Tibial artery (tissue), 4 donors: ENCODE measurements at regions not wholly inside any gene's neighbourhood (a gene's known extent, or its start where the extent isn't known, plus 50 kb on each side); places are given as distances from the start of the nearest gene placed in this dataset.

Experiments used
- DNase-seq, 2 donors: peaks; one replicate each; pipeline ENCODE4 v3.0.0-alpha.2; 2019
- H3K27ac ChIP-seq, 2 donors: fragments of 200-600 bp; sonication (generic) in 1 of 2; 1 replicate in 1 of 2; 2 replicates in 1 of 2; pipeline ENCODE4 v1.5.1; 2018 to 2019; ENCODE audit warnings: mild to moderate bottlenecking in 1 of 2
- H3K27me3 ChIP-seq, 2 donors: fragments of 200-600 bp; sonication (generic) in 1 of 2; one replicate each; pipeline versions ENCODE4 v1.5.1 to v1.6.0; 2016 to 2019
- H3K36me3 ChIP-seq, 3 donors: fragments of 200-600 bp; sonication (generic) in 2 of 3; one replicate each; pipeline ENCODE4 v1.5.1; 2016 to 2019; ENCODE audit warnings: mild to moderate bottlenecking in 2 of 3
- H3K4me1 ChIP-seq, 4 donors: fragments of 200-600 bp; sonication (generic) in 2 of 4; 1 replicate in 3 of 4; 2 replicates in 1 of 4; pipeline ENCODE4 v1.5.1; 2016 to 2019
- H3K4me3 ChIP-seq, 2 donors: fragments of 200-600 bp; sonication (generic) in 1 of 2; 1 replicate in 1 of 2; 2 replicates in 1 of 2; pipeline ENCODE4 v1.5.1; 2018 to 2019; ENCODE audit warnings: mild to moderate bottlenecking in 2 of 2
- H3K9me3 ChIP-seq, 3 donors: fragments of 200-600 bp; sonication (generic) in 1 of 3; one replicate each; pipeline ENCODE4 v1.5.1; 2016 to 2019
- intact Hi-C: fragments of 100-400 bp; cut with DNase I; formaldehyde crosslinking; loops from one replicate; pipeline ENCODE4 v1.15.0; 2023; ENCODE audit warnings: low total_unique reads
- TF ChIP-seq, protein P1 (sequence below), 2 experiments: fragments of 200-600 bp in 1 of 2; fragments of 450-650 bp in 1 of 2; IDR thresholded peaks; one replicate each; pipeline ENCODE4 v1.5.1; 2017 to 2019; ENCODE audit warnings: antibody characterized with exemption in 2 of 2, mild to moderate bottlenecking in 1 of 2, moderate library complexity in 1 of 2

DNA sequence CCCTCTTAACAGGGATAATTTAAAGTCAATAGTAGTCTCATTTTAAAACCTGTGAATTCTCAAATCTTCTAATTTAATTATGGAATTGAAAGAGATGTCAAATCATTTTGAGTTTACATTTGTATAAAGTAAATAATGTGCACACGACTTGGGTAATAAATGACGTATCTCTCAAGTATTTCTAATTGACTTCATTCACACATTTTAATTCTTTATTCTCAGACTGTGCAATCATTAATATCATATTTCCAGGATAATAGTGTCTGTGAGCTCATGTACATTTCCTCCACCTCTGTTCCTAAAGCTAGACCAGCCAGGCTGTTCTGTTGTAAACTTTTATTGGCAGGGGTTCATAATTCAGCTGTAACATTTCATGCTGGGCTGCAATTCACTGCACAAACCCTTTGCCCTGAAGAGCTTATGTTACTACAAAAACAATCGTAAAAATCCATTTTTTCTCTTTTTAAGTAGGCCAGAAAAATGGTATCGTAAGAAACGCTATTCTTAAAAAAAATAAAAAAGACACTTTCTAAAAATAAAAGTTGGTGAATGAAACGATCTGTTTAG lies 1103.1 kb upstream of the TENM3 start:
- Histone ChIP-seq H3K4me3 (no peak overlapping the region), H3K9me3 (no peaks in the 10 kb centered on the region), H3K27ac (no peak overlapping the region), H3K4me1 (no peaks in the 10 kb centered on the region), H3K27me3 (peaks cover 0 to 14% of the 10 kb centered on the region in 2 donors), H3K36me3 (no peaks in the 10 kb centered on the region)
- no peak for DNase-seq
- TF ChIP-seq, protein P1, sequence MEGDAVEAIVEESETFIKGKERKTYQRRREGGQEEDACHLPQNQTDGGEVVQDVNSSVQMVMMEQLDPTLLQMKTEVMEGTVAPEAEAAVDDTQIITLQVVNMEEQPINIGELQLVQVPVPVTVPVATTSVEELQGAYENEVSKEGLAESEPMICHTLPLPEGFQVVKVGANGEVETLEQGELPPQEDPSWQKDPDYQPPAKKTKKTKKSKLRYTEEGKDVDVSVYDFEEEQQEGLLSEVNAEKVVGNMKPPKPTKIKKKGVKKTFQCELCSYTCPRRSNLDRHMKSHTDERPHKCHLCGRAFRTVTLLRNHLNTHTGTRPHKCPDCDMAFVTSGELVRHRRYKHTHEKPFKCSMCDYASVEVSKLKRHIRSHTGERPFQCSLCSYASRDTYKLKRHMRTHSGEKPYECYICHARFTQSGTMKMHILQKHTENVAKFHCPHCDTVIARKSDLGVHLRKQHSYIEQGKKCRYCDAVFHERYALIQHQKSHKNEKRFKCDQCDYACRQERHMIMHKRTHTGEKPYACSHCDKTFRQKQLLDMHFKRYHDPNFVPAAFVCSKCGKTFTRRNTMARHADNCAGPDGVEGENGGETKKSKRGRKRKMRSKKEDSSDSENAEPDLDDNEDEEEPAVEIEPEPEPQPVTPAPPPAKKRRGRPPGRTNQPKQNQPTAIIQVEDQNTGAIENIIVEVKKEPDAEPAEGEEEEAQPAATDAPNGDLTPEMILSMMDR (IDR thresholded peaks at IDR 0.05), result no peak
- intact Hi-C loops, result no loop called here

DNA sequence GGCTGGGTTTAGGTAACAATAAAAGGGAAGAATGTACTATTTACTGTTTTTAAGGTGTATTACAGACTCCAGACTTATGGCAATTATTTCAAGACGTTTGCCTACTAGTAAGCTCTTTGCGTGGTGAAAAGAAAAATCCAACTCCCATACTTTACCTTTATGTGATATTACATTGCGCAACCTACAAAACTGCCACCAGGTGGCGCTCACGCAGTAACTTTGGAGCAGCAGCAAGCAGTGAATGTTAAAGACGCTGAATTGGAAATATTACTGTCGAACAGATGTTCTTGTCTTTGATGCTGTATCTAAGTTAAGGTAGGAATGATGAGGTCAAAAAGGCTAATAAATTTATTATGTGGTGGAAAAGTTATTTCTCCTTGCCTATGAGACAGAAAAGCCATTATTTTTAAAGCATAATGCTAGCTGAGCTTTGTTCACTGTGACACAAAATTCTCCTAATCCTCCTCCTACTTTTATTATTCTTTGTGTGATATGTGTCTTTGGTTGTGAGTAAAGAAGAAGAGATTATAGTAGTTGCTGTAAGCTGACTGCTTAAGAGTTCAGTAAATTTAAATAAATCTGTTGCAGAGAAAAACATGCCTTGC lies 1099.8 kb upstream of the TENM3 start:
- Histone ChIP-seq H3K27ac (no peak overlapping the region), H3K4me3 (no peak overlapping the region), H3K9me3 (no peaks in the 10 kb centered on the region), H3K36me3 (no peaks in the 10 kb centered on the region), H3K27me3 (peaks cover 0 to 14% of the 10 kb centered on the region in 2 donors), H3K4me1 (no peaks in the 10 kb centered on the region)
- peak; percentile 75 to 81 for DNase-seq
- intact Hi-C loops, result no loop called here
- TF ChIP-seq, protein P1 (IDR thresholded peaks at IDR 0.05), result peak; percentile 67 to 85

- no peak overlapping the region for H3K4me3 ChIP-seq
- no peaks in the 10 kb centered on the region for H3K9me3 ChIP-seq
- H3K27me3 ChIP-seq, result peaks cover 0 to 10% of the 10 kb centered on the region in 2 donors
- H3K36me3 ChIP-seq, result no peaks in the 10 kb centered on the region
- intact Hi-C loops, result no loop called here
- H3K4me1 ChIP-seq, result no peaks in the 10 kb centered on the region
- H3K27ac ChIP-seq, result no peak overlapping the region
- DNase-seq, result no peak
- TF ChIP-seq, protein P1 (IDR thresholded peaks at IDR 0.05), result no peak
Measured at GRCh38 chr4:181146051-181146450, 1097.2 kb upstream of the TENM3 start.

GRCh38 chr4:181147416-181147951 lies 1095.7 kb upstream of the TENM3 start:
- intact Hi-C loops, result no loop called here
- H3K4me1 ChIP-seq, result no peaks in the 10 kb centered on the region
- H3K27me3 ChIP-seq, result peaks cover 0 to 8% of the 10 kb centered on the region in 2 donors
- H3K4me3 ChIP-seq, result no peak overlapping the region
- H3K36me3 ChIP-seq, result no peaks in the 10 kb centered on the region
- no peak overlapping the region for H3K27ac ChIP-seq
- no peaks in the 10 kb centered on the region for H3K9me3 ChIP-seq
- DNase-seq, result no peak
- TF ChIP-seq, protein P1 (IDR thresholded peaks at IDR 0.05), result no peak

- no peak for DNase-seq
- TF ChIP-seq, protein P1 (IDR thresholded peaks at IDR 0.05), result no peak
- intact Hi-C loops, result no loop called here
Measured at GRCh38 chr4:181148470-181148869, 1094.7 kb upstream of the TENM3 start.

More at GRCh38 chr4:181148470-181148869, 1094.7 kb upstream of the TENM3 start:
- no peak overlapping the region for H3K27ac ChIP-seq
- no peaks in the 10 kb centered on the region for H3K27me3 ChIP-seq
- H3K36me3 ChIP-seq, result no peaks in the 10 kb centered on the region
- H3K4me1 ChIP-seq, result no peaks in the 10 kb centered on the region
- H3K4me3 ChIP-seq, result no peak overlapping the region
- H3K9me3 ChIP-seq, result no peaks in the 10 kb centered on the region
